ENCODE measurements at regions not wholly inside any gene's neighbourhood (a gene's known extent, or its start where the extent isn't known, plus 50 kb on each side); places are given as distances from the start of the nearest gene placed in this dataset.

DNA sequence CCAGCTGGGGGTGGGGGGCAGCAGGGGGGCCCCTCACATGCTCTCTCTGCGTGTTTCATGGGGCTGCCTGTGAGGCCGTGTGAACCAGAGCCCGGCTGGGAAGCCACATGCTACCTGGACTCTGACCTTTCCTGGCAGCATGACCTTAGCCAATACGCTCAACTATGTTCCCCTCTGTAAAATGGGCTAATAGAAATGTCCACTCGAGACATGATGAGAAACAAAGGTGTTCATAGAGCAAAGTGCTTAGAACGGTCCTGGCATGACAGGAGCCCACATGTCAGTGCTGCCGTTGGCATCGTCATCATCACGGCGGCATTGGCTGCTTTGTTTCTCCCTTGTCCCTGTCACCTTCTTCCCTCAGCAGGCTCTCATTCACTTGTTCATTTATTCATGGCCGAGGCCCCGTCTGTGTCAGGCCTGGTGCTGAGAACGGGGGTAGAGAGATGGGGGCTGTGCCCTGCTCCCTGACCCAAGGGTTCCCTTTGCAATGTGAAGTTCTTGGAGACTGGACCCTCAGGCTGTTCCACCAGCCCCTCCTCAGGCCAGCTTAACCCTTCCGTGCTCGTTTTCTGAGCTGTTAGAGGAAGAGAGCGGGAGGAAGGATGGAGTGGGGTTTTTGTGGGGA lies 291.4 kb downstream of the SEC14L1 start:
- no peak for DNase-seq (ENCODE audit: low spot score)

- no peak for DNase-seq (ENCODE audit: low spot score)
These were observed 292.0 kb downstream of the SEC14L1 start for GRCh38 chr17:77432742-77433141.

GRCh38 chr17:77433385-77434135 lies 292.8 kb downstream of the SEC14L1 start:
- DNase-seq (ENCODE audit: low spot score) = peak; percentile 43

DNA sequence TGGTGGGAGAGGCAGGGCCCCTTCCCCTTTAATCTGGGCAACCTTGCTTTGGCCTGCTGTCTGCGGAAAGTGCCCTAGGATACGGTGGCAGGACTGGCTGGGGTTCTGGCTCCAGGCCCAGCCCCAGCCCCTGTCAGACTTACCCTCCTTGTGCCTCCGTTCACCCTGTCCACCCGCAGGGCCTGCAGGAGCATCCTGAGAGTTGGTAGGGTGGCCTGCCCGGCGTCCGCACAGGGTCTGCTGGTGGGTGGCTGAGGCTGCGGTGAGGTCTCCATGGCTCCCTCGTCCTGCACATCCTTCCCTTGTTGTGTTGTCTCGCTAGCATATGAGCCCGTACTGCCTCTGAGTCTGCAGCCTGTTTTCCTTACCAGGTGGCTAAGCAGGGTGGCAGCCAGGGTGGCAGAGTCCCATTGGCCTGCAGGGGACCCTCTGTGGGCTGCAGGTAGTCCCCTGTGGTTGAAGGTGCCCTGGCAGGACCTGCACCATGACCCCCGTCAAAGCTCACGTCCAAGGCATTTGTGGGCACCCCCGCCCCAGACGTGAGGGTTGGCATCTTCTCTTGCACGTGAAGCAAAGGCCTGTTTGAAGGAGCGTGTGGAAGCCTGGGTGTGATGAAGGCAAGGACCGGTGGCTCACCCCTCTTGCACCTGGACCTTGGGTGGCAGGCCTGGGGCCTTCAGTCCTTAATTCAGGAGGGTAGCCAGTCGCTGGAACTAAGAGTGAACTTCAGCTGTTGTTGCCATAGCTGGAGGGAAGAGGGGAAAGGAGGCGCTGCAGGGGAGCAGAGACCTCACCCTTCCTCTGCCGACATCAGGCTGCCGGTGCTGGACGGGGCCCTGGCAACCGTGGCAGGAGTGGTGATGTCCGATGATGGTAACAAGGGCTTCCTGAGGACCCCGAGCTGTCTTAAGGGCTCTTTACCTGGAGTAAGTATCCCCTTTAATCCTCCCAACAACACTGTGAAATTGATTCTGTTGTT lies 293.7 kb downstream of the SEC14L1 start:
- DNase-seq (ENCODE audit: low spot score) = no peak

DNA sequence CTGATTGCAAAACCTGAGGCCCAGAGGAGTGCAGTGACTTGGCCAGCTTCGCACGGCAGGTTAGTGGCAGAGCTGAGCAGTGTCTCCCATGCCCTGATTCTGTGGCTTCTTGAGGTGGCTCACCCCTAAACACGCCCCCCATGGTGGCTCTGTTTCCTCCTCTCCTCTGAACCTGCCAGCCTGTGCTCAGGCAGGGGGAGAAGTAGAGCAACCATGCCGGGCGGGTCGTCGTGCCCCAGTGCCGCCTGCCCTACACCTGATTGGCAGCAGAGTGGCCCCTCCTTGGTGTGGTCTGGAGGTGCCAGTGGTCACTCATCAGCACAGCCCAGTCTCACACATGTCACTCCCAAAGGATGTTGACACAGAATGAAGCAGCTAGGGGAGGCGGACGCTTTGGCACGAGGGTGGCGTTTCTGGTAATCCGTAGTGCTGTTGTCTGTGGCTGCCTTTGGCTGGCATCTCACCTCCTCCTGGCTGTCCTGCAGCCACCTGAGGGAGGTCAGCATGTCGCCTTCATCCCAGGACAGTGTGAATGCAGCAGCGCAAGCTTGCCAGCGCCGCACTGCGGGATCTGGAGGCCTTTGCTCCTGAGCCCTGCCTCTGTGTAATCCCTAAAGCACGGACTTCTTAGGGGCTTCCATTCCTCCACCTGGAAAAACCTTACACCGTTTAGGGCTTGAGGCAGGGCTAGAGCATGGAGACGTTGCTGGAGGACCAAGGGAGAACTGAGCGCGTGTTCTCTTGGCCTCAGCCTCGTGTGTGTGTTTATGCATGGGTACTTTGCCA lies 294.7 kb downstream of the SEC14L1 start:
- DNase-seq (ENCODE audit: low spot score) = peak; percentile 42

- DNase-seq (ENCODE audit: low spot score) = no peak
These were observed 295.3 kb downstream of the SEC14L1 start for GRCh38 chr17:77436058-77436442.

DNA sequence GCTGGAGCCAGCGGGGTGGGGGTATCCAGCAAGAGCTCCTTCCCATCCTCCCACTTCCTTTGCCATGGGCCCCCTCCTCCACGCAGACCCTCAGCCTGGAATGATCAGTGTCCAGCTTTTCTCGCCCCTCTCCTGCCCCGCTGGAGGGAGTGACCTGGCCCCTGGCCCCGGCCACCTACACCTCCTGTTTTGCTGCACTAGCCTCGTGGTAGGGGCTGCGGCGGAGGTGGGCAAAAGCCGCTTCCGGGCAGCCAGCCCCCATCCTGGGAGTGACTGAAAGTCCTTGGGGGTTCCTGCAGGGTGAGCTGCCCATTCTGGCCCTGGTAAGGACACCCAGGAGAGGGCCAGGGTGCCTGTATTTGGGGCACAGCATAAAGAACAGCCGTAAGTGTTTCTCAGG lies 295.7 kb downstream of the SEC14L1 start:
- no peak for DNase-seq (ENCODE audit: low spot score)

GRCh38 chr17:77437017-77437416 lies 296.2 kb downstream of the SEC14L1 start:
- no peak for DNase-seq (ENCODE audit: low spot score)

GRCh38 chr17:77437747-77438146 lies 297.0 kb downstream of the SEC14L1 start:
- DNase-seq (ENCODE audit: low spot score) = no peak

DNA sequence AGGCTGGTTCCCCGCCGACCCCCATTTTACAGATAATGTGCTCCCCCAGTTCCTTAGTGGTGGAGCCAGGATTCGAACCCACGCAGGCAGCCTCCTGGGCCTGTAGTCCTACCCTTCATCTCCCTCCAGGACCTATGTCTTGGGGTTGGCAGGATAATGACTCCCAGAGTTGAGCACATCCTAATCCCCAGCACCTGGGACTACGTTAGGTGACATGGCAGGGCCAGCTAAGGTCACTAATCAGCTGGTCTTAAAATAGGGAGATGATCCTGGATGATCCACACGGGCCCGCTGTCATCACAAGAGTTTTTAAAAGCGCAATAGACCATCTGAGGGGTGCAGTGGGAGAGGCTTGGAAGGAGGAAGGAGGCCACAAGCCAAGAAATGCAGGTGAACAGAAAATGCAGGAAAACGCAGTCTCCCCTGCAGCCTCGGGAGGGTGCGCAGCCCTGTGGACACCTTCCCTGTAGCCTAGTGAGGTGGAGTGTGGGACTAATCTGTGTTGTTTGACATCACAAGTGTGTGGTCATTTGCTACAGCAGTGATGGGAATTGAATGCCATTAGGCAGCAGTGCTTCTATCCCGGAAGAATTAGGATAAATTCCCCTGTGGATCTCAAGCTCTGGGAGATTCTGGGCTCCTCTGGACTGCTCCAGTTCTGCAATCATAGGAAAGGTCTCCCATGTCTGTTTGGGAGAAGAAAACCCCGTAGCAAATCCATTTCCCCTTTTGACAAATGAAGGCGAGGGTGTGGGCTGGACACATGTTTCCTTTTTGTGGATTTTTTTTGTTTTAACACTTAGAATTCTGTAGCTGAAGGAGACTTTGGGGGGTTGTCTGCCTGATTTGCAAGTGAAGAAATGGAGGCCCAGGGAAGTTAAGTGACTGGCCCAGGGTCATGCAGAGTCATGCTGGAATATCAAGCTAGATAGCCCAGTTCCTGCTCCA lies 297.7 kb downstream of the SEC14L1 start:
- no peak for DNase-seq (ENCODE audit: low spot score)

- no peak for DNase-seq (ENCODE audit: low spot score)
These were observed 298.6 kb downstream of the SEC14L1 start for GRCh38 chr17:77439189-77440018.

- DNase-seq (ENCODE audit: low spot score) = no peak
These were observed 299.8 kb downstream of the SEC14L1 start for GRCh38 chr17:77440560-77440981.

GRCh38 chr17:77441130-77441920 lies 300.6 kb downstream of the SEC14L1 start:
- peak; percentile 81 for DNase-seq (ENCODE audit: low spot score)

DNA sequence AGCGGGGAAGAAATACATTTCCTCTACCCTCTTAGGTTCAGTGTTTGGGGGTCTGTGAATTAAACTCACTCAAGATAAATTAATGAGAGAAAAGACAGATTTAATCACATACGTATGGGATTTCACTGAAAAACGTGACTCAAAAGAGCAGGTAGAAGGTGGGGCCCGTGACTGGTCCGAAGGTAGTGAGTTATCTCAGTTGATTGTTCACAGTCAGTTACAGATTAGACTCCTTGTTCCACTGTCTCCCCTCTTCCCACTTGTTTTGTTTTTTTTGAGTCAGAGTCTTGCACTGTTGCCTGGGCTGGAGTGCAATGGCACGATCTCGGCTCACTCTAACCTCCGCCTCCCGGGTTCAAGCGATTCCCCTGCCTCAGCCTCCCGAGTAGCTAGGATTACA lies 301.2 kb downstream of the SEC14L1 start:
- DNase-seq (ENCODE audit: low spot score) = peak; percentile 55

DNA sequence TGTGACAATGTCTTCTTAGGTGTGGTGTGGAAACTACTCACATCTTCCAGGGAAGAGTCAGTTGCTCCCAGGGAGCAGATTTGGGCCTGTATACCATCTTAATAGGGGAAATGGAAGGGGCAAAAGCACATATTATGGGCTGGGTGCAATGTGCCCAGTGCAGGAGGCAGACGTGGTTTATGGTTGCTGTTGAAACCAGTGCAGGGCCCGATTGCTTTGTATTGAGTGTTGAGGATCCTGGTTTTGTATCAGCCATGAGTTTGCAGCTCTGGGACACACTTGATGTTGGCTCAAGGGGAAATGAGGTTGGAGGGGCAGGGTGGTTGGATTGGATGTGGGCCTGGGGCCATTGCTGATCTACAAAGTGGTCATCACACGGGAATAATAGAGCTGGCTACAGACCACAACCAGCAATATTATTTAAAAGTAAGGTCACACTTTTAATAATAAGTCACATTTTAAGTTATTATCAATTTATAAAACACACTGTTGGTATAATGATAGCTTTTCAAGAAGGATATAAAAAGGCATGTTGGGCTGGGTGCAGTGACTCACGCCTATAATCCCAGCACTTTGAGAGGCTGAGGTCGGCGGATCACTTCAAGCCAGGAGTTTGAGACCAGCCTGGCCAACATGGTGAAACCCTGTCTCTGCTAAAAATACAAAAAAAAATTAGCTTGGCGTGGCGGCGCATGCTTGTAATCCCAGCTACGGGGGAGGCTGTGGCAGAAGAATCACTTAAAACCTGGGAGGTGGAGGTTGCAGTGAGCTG lies 302.4 kb downstream of the SEC14L1 start:
- no peak for DNase-seq (ENCODE audit: low spot score)

GRCh38 chr17:77443748-77444260 lies 303.0 kb downstream of the SEC14L1 start:
- no peak for DNase-seq (ENCODE audit: low spot score)

DNA sequence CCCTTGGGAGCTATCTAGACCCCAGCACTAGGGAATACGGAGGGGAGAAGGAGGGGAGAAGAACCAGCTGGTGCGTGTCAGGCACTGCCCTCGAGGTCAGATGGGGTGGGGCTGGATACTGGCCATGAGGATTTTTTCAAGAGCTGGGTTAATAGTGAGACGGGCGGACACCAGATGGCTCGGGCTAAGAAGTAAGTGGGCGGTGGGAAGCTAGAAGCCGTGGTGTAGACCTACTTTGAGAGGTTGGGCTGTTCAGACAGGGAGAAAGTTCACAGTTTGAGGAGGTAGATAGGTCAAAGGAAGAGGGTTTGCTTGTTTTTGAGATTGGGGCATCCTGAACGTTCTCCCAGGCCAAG lies 303.8 kb downstream of the SEC14L1 start:
- DNase-seq (ENCODE audit: low spot score) = no peak
